GM12878 (cell line): ENCODE measurements at regions not wholly inside any gene's neighbourhood (a gene's known extent, or its start where the extent isn't known, plus 50 kb on each side); places are given as distances from the start of the nearest gene placed in this dataset.

Source experiments
- ATAC-seq: fragments of 200-7000 bp; cut with Tn5 transposase; 3 replicates; pipeline ENCODE4 v1.9.1; 2020; ENCODE audit warnings: mild to moderate bottlenecking, moderate library complexity
- BruUV-seq: library from RNA; stranded (reverse); fragments of 400-500 nt; replicated peaks from 2 replicates; lab custom pipeline; 2021; lab: Mats Ljungman, UMichigan
- CTCF ChIA-PET: fragments of 300-600 bp; sonication (Branson Sonifier 250); formaldehyde crosslinking; extraction: SDS; loops from one replicate; lab custom pipeline; 2021; ENCODE audit warnings: inconsistent platforms; lab: Yijun Ruan, JAX
- POLR2A ChIA-PET: fragments of 350-600 bp; formaldehyde crosslinking; extraction: SDS; loops from one replicate; lab custom pipeline; 2021; ENCODE audit warnings: inconsistent platforms; lab: Charles Lee
- RAD21 ChIA-PET: fragments of 300-600 bp; sonication (Branson Sonifier 250); formaldehyde crosslinking; loops from one replicate; lab custom pipeline; 2023; ENCODE audit warnings: antibody characterized with exemption; ENCODE audit not compliant: unreplicated experiment; lab: Charles Lee
- SMC1A ChIA-PET: fragments of 300-600 bp; sonication (Branson Sonifier 250); formaldehyde crosslinking; loops from one replicate; lab custom pipeline; 2023; ENCODE audit not compliant: unreplicated experiment, uncharacterized antibody; lab: Charles Lee
- DNase-seq: peaks from one replicate; pipeline ENCODE4 v3.0.0-alpha.2; 2011; ENCODE audit warnings: low read depth, low spot score
- FAIRE-seq: peaks from 3 replicates; lab custom pipeline; 2011; peaks lifted over from hg19 to GRCh38; lab: Jason Lieb, UNC
- H2AFZ ChIP-seq: 2 replicates; pipeline ENCODE4 v1.6.0; 2011; ENCODE audit warnings: low read depth, low read length, control low read depth; ENCODE audit not compliant: control insufficient read depth
- H3K27ac ChIP-seq: 2 replicates; pipeline ENCODE4 v1.5.1; 2011; ENCODE audit warnings: control low read depth; ENCODE audit not compliant: control insufficient read depth, insufficient read depth
- H3K27me3 ChIP-seq, 2 experiments: replicated peaks in 1 of 2; 2 replicates each; pipeline versions ENCODE4 v1.6.0 to v1.6.1; 2011; ENCODE audit warnings: low read length in 1 of 2; ENCODE audit not compliant: control insufficient read depth in 2 of 2, insufficient read depth in 2 of 2
- H3K36me3 ChIP-seq, 2 experiments: 2 replicates each; pipeline ENCODE4 v1.5.1; 2011; ENCODE audit warnings: low read length in 1 of 2; ENCODE audit not compliant: control insufficient read depth in 2 of 2, insufficient read depth in 2 of 2
- H3K4me1 ChIP-seq: 2 replicates; pipeline ENCODE4 v1.6.1; 2011; ENCODE audit warnings: mild to moderate bottlenecking, low read length, moderate library complexity, mixed read lengths; ENCODE audit not compliant: control insufficient read depth, insufficient read depth
- H3K4me2 ChIP-seq: 2 replicates; pipeline ENCODE4 v1.6.0; 2011; ENCODE audit warnings: control low read depth; ENCODE audit not compliant: control insufficient read depth, insufficient read depth
- H3K4me3 ChIP-seq: fragments of 200-600 bp; sonication (generic); 2 replicates; pipeline ENCODE4 v1.5.1; 2016
- H3K79me2 ChIP-seq: 2 replicates; pipeline ENCODE4 v1.6.0; 2011; ENCODE audit warnings: low read length; ENCODE audit not compliant: control insufficient read depth, insufficient read depth
- H3K9ac ChIP-seq: 2 replicates; pipeline ENCODE4 v1.8.0; 2011; ENCODE audit warnings: low read length, control low read depth, mixed read lengths; ENCODE audit not compliant: control insufficient read depth, insufficient read depth
- H3K9me3 ChIP-seq: replicated peaks from 3 replicates; pipeline ENCODE4 v1.5.1; 2011; ENCODE audit warnings: mild to moderate bottlenecking, low read length; ENCODE audit not compliant: control insufficient read depth, insufficient read depth
- H4K20me1 ChIP-seq: 2 replicates; pipeline ENCODE4 v1.6.0; 2011; ENCODE audit not compliant: control insufficient read depth, insufficient read depth
- BRCA1 ChIP-seq: IDR thresholded peaks from 2 replicates; pipeline ENCODE4 v1.6.1; 2011; ENCODE audit warnings: low read depth, low read length, improper control_type of control experiment
- CREM ChIP-seq: IDR thresholded peaks from 2 replicates; pipeline ENCODE4 v1.6.1; 2014; ENCODE audit warnings: antibody characterized with exemption, low read depth
- IRF4 ChIP-seq: IDR thresholded peaks from 2 replicates; pipeline ENCODE4 v1.6.1; 2011; ENCODE audit warnings: low read depth, low read length
- MAX ChIP-seq: IDR thresholded peaks from 2 replicates; pipeline ENCODE4 v1.6.1; 2012; ENCODE audit warnings: low read depth, low read length, improper control_type of control experiment
- MEF2A ChIP-seq: IDR thresholded peaks from 2 replicates; pipeline ENCODE4 v1.6.1; 2011; ENCODE audit warnings: low read depth, mild to moderate bottlenecking, low read length, moderate library complexity; ENCODE audit not compliant: insufficient read depth
- NBN ChIP-seq: fragments of 450-650 bp; IDR thresholded peaks from 2 replicates; pipeline ENCODE4 v1.6.1; 2016
- STAT3 ChIP-seq: IDR thresholded peaks from 2 replicates; pipeline ENCODE4 v1.6.1; 2011; ENCODE audit warnings: low read depth, low read length, improper control_type of control experiment
- ZNF592 ChIP-seq: fragments of 450-650 bp; IDR thresholded peaks from 2 replicates; pipeline ENCODE4 v1.6.1; 2017; ENCODE audit warnings: mild to moderate bottlenecking, moderate library complexity
- WGBS: methylation state at CpG from one replicate; pipeline ENCODE4 v1.1.6; 2016; ENCODE audit warnings: low lambda C conversion rate; ENCODE audit not compliant: insufficient replicate concordance, insufficient coverage; ENCODE audit errors: missing lambda C conversion rate; 5-methylcytosine and 5-hydroxymethylcytosine counted together
- in situ Hi-C: fragments of 300-500 bp; cut with MboI; formaldehyde crosslinking; loops from 9 replicates; pipeline ENCODE4 v1.14.3; 2018; ENCODE audit warnings: mixed read lengths
- intact Hi-C: fragments of 100-400 bp; cut with micrococcal nuclease; formaldehyde crosslinking; loops from one replicate; pipeline ENCODE4 v1.14.2; 2022; ENCODE audit not compliant: unreplicated experiment

- intact Hi-C loops = no loop called here
- Histone ChIP-seq H3K27me3 (no peaks in the 10 kb centered on the region), H3K9me3 (no peaks in the 10 kb centered on the region; the same call in 2 of the 3 replicates), H3K79me2 (no peaks in the 10 kb centered on the region), H3K9ac (no peak overlapping the region), H3K36me3 (no peaks in the 10 kb centered on the region), H3K27ac (no peak overlapping the region), H3K4me2 (no peak overlapping the region), H2AFZ (no peak overlapping the region), H3K4me1 (peaks cover 4% of the 10 kb centered on the region; the same call in 1 of the 2 replicates), H4K20me1 (no peaks in the 10 kb centered on the region), H3K4me3 (no peak overlapping the region)
- DNase-seq = no peak
- ChIA-PET CTCF (no interaction called here), RAD21 (no interaction called here), POLR2A (no interaction called here), SMC1A (no interaction called here)
- in situ Hi-C loops = no loop called here
- BruUV-seq = no TSS peak
- ATAC-seq = no peak
- TF ChIP-seq CREM = no peak
- WGBS = 71% methylated on average over 5 of the region's 5 CpGs
- FAIRE-seq = no peak
These were observed 68.9 kb downstream of the C11orf91 start for GRCh38 chr11:33631749-33632091.

- DNase-seq (no peak), ATAC-seq (no peak), FAIRE-seq (no peak)
- Histone ChIP-seq H4K20me1 (no peaks in the 10 kb centered on the region), H3K9me3 (no peaks in the 10 kb centered on the region; the same call in 2 of the 3 replicates), H3K79me2 (no peaks in the 10 kb centered on the region), H3K36me3 (no peaks in the 10 kb centered on the region), H3K27ac (no peak overlapping the region), H3K27me3 (no peaks in the 10 kb centered on the region), H3K9ac (no peak overlapping the region), H2AFZ (no peak overlapping the region), H3K4me2 (no peak overlapping the region), H3K4me1 (peaks cover 4% of the 10 kb centered on the region; the same call in 1 of the 2 replicates), H3K4me3 (no peak overlapping the region)
- ChIA-PET CTCF (no interaction called here), RAD21 (no interaction called here), POLR2A (no interaction called here), SMC1A (interaction anchor here (1.0 kb wide), 1 partner anchor 89 kb away, joined by 3 read pairs; no protein-coding TSS in a partner anchor)
- intact Hi-C loops = no loop called here
- WGBS = 55% methylated on average over 12 of the region's 12 CpGs
- no peak for TF ChIP-seq MAX
- no peak for TF ChIP-seq ZNF592
- no peak for TF ChIP-seq MEF2A
- TF ChIP-seq STAT3 = no peak
- no peak for TF ChIP-seq BRCA1
- no peak for TF ChIP-seq NBN
- TF ChIP-seq IRF4 = no peak
- in situ Hi-C loops = no loop called here
- no TSS peak for BruUV-seq
These were observed 69.5 kb downstream of the C11orf91 start for GRCh38 chr11:33630936-33631748.
